ENCODE measurements at regions not wholly inside any gene's neighbourhood (a gene's known extent, or its start where the extent isn't known, plus 50 kb on each side); places are given as distances from the start of the nearest gene placed in this dataset.

DNA sequence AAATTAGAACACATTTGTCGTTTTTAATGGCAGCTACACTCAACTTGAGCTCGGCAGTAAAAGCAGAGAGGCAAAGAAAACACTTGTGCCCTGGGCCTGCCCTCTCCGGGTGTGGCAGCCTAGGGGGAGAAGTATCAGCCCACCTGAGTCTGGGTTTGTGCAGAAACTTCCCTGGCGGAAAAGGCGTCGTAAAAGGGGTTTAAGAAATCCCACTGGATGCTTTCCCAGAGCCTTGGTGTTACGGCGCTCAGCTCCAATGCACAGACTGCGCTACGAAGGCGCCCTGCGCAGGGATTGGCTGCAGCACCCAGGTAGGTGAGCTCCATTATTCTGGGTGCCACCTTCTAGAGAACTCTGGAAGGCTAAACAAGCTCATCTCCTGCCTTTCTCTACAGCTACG is 461.5 kb upstream of the NR2F2 start:
- no peaks in the 10 kb centered on the region for H4K20me1 ChIP-seq (ENCODE audit: insufficient read depth)
- H3K79me2 ChIP-seq (ENCODE audit: insufficient read depth) = no peaks in the 10 kb centered on the region
- no peaks in the 10 kb centered on the region for H3F3A ChIP-seq (replicated peaks; ENCODE audit: insufficient read depth)
- H3K4me3 ChIP-seq (ENCODE audit: low read depth in 2 of 2, low read length in 1 of 2) = no peak overlapping the region
- TF ChIP-seq EZH2phosphoT487 (IDR thresholded peaks at IDR 0.05; ENCODE audit: borderline replicate concordance, low read depth) = no peak
- TF ChIP-seq, protein P1, sequence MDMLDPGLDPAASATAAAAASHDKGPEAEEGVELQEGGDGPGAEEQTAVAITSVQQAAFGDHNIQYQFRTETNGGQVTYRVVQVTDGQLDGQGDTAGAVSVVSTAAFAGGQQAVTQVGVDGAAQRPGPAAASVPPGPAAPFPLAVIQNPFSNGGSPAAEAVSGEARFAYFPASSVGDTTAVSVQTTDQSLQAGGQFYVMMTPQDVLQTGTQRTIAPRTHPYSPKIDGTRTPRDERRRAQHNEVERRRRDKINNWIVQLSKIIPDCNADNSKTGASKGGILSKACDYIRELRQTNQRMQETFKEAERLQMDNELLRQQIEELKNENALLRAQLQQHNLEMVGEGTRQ (IDR thresholded peaks at IDR 0.05; ENCODE audit: borderline replicate concordance, low read depth, low read length) = no peak
- TF ChIP-seq SIN3A (IDR thresholded peaks at IDR 0.05; ENCODE audit: borderline replicate concordance, low read depth, low read length) = no peak
- TF ChIP-seq, protein P2, sequence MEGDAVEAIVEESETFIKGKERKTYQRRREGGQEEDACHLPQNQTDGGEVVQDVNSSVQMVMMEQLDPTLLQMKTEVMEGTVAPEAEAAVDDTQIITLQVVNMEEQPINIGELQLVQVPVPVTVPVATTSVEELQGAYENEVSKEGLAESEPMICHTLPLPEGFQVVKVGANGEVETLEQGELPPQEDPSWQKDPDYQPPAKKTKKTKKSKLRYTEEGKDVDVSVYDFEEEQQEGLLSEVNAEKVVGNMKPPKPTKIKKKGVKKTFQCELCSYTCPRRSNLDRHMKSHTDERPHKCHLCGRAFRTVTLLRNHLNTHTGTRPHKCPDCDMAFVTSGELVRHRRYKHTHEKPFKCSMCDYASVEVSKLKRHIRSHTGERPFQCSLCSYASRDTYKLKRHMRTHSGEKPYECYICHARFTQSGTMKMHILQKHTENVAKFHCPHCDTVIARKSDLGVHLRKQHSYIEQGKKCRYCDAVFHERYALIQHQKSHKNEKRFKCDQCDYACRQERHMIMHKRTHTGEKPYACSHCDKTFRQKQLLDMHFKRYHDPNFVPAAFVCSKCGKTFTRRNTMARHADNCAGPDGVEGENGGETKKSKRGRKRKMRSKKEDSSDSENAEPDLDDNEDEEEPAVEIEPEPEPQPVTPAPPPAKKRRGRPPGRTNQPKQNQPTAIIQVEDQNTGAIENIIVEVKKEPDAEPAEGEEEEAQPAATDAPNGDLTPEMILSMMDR (IDR thresholded peaks at IDR 0.05) = no peak
- TF ChIP-seq MEF2A (IDR thresholded peaks at IDR 0.05; ENCODE audit: borderline replicate concordance, low read depth) = no peak
- TF ChIP-seq EP300 (IDR thresholded peaks at IDR 0.05; ENCODE audit: borderline replicate concordance in 1 of 2, low read depth in 1 of 2, low read length in 1 of 2) = no peak
- TF ChIP-seq, protein P3, sequence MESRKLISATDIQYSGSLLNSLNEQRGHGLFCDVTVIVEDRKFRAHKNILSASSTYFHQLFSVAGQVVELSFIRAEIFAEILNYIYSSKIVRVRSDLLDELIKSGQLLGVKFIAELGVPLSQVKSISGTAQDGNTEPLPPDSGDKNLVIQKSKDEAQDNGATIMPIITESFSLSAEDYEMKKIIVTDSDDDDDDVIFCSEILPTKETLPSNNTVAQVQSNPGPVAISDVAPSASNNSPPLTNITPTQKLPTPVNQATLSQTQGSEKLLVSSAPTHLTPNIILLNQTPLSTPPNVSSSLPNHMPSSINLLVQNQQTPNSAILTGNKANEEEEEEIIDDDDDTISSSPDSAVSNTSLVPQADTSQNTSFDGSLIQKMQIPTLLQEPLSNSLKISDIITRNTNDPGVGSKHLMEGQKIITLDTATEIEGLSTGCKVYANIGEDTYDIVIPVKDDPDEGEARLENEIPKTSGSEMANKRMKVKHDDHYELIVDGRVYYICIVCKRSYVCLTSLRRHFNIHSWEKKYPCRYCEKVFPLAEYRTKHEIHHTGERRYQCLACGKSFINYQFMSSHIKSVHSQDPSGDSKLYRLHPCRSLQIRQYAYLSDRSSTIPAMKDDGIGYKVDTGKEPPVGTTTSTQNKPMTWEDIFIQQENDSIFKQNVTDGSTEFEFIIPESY (IDR thresholded peaks at IDR 0.05; ENCODE audit: borderline replicate concordance, low read depth) = no peak
- no peak for TF ChIP-seq GATA2 (CRISPR knock-in tag; IDR thresholded peaks at IDR 0.05)
- no peak for TF ChIP-seq TCF12 (IDR thresholded peaks at IDR 0.05)
- TF ChIP-seq RCOR1 (IDR thresholded peaks at IDR 0.05; ENCODE audit: low read length) = no peak
- TF ChIP-seq, protein P4, sequence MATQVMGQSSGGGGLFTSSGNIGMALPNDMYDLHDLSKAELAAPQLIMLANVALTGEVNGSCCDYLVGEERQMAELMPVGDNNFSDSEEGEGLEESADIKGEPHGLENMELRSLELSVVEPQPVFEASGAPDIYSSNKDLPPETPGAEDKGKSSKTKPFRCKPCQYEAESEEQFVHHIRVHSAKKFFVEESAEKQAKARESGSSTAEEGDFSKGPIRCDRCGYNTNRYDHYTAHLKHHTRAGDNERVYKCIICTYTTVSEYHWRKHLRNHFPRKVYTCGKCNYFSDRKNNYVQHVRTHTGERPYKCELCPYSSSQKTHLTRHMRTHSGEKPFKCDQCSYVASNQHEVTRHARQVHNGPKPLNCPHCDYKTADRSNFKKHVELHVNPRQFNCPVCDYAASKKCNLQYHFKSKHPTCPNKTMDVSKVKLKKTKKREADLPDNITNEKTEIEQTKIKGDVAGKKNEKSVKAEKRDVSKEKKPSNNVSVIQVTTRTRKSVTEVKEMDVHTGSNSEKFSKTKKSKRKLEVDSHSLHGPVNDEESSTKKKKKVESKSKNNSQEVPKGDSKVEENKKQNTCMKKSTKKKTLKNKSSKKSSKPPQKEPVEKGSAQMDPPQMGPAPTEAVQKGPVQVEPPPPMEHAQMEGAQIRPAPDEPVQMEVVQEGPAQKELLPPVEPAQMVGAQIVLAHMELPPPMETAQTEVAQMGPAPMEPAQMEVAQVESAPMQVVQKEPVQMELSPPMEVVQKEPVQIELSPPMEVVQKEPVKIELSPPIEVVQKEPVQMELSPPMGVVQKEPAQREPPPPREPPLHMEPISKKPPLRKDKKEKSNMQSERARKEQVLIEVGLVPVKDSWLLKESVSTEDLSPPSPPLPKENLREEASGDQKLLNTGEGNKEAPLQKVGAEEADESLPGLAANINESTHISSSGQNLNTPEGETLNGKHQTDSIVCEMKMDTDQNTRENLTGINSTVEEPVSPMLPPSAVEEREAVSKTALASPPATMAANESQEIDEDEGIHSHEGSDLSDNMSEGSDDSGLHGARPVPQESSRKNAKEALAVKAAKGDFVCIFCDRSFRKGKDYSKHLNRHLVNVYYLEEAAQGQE (IDR thresholded peaks at IDR 0.05; ENCODE audit: low read depth, low read length) = no peak
- TF ChIP-seq RFX5 (IDR thresholded peaks at IDR 0.05; ENCODE audit: low read length) = no peak
- TF ChIP-seq, protein P5, sequence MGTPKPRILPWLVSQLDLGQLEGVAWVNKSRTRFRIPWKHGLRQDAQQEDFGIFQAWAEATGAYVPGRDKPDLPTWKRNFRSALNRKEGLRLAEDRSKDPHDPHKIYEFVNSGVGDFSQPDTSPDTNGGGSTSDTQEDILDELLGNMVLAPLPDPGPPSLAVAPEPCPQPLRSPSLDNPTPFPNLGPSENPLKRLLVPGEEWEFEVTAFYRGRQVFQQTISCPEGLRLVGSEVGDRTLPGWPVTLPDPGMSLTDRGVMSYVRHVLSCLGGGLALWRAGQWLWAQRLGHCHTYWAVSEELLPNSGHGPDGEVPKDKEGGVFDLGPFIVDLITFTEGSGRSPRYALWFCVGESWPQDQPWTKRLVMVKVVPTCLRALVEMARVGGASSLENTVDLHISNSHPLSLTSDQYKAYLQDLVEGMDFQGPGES (IDR thresholded peaks at IDR 0.05; ENCODE audit: low read depth, low read length) = no peak
- TF ChIP-seq SMC3 (IDR thresholded peaks at IDR 0.05; ENCODE audit: low read depth, low read length) = no peak
- no peak for TF ChIP-seq GABPA (IDR thresholded peaks at IDR 0.05; ENCODE audit: low read depth)
- TF ChIP-seq, protein P6, sequence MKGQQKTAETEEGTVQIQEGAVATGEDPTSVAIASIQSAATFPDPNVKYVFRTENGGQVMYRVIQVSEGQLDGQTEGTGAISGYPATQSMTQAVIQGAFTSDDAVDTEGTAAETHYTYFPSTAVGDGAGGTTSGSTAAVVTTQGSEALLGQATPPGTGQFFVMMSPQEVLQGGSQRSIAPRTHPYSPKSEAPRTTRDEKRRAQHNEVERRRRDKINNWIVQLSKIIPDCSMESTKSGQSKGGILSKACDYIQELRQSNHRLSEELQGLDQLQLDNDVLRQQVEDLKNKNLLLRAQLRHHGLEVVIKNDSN (IDR thresholded peaks at IDR 0.05; ENCODE audit: borderline replicate concordance, low read depth) = no peak
- TF ChIP-seq NFIC (IDR thresholded peaks at IDR 0.05; ENCODE audit: borderline replicate concordance) = no peak
- TF ChIP-seq, protein P7, sequence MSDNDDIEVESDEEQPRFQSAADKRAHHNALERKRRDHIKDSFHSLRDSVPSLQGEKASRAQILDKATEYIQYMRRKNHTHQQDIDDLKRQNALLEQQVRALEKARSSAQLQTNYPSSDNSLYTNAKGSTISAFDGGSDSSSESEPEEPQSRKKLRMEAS (IDR thresholded peaks at IDR 0.05; ENCODE audit: low read depth) = no peak
- H3K9ac ChIP-seq = no peak overlapping the region
- no peaks in the 10 kb centered on the region for H3K9me3 ChIP-seq
- no peak overlapping the region for H3K27ac ChIP-seq (ENCODE audit: low read depth in 2 of 2, low read length in 1 of 2)
- no peaks in the 10 kb centered on the region for H3K27me3 ChIP-seq (ENCODE audit: insufficient read depth)
- no peak overlapping the region for H3K4me2 ChIP-seq
- H3K36me3 ChIP-seq (replicated peaks in 1 of 2; ENCODE audit: control insufficient read depth in 1 of 2, insufficient read depth in 2 of 2, low read length in 1 of 2) = no peaks in the 10 kb centered on the region
- no peaks in the 10 kb centered on the region; a peak in 1 of 4 replicates for H3K4me1 ChIP-seq (ENCODE audit: control insufficient read depth in 1 of 2, insufficient read depth in 2 of 2, low read depth in 1 of 2, low read length in 1 of 2)
- 50% methylated on average over 13 of the region's 13 CpGs for WGBS (ENCODE audit: low lambda C conversion rate)
- ChIA-PET POLR2A (no interaction called here), CTCF (no interaction called here)
- H2AFZ ChIP-seq (ENCODE audit: low read depth) = no peak overlapping the region
- H3K9me2 ChIP-seq = no peaks in the 10 kb centered on the region
- no peak for DNase-seq
